HS-5 (cell line): ENCODE measurements at regions not wholly inside any gene's neighbourhood (a gene's known extent, or its start where the extent isn't known, plus 50 kb on each side); places are given as distances from the start of the nearest gene placed in this dataset.
"Not testable (repeated sequence)": the region's sequence is repeated elsewhere in the genome, so short reads cannot be mapped to it uniquely, and the experiment has no call there.

ENCODE experiments used
- DNase-seq: peaks from one replicate; pipeline ENCODE4 v3.0.0-alpha.2; 2012; ENCODE audit warnings: low read depth

- DNase-seq: no peak
Observed at GRCh38 chr13:31385540-31385939, 185.8 kb downstream of the B3GLCT start.

GRCh38 chr13:31394506-31394905 lies 194.7 kb downstream of the B3GLCT start:
- no peak for DNase-seq

GRCh38 chr13:31395090-31395489 lies 195.3 kb downstream of the B3GLCT start:
- no peak for DNase-seq

- no peak for DNase-seq
Observed at GRCh38 chr13:31399690-31400089, 199.9 kb downstream of the B3GLCT start.

- not testable (repeated sequence) for DNase-seq
Observed at GRCh38 chr13:31403711-31404110, 203.9 kb downstream of the B3GLCT start.

GRCh38 chr13:31408927-31409326 lies 209.2 kb downstream of the B3GLCT start:
- DNase-seq: no peak

- DNase-seq: no peak
Observed at GRCh38 chr13:31409678-31410356, 210.0 kb downstream of the B3GLCT start.

GRCh38 chr13:31413516-31413915 lies 213.7 kb downstream of the B3GLCT start:
- DNase-seq: no peak

- no peak for DNase-seq
Observed at GRCh38 chr13:31416066-31416465, 216.3 kb downstream of the B3GLCT start.

- DNase-seq: no peak
Observed at GRCh38 chr13:31418186-31418585, 218.4 kb downstream of the B3GLCT start.

- DNase-seq: no peak
Observed at GRCh38 chr13:31421756-31422155, 222.0 kb downstream of the B3GLCT start.

GRCh38 chr13:31424130-31424729 lies 224.5 kb downstream of the B3GLCT start:
- peak; percentile 22 for DNase-seq

GRCh38 chr13:31426395-31426794 lies 226.6 kb downstream of the B3GLCT start:
- no peak for DNase-seq

- DNase-seq: no peak
Observed at GRCh38 chr13:31427151-31428100, 227.7 kb downstream of the B3GLCT start.

- no peak for DNase-seq
Observed at GRCh38 chr13:31431722-31432137, 232.0 kb downstream of the B3GLCT start.

- DNase-seq: no peak
Observed at GRCh38 chr13:31433207-31433606, 233.4 kb downstream of the B3GLCT start.

- DNase-seq: no peak
Observed at GRCh38 chr13:31433746-31434145, 234.0 kb downstream of the B3GLCT start.

- DNase-seq: no peak
Observed at GRCh38 chr13:31434613-31435012, 234.8 kb downstream of the B3GLCT start.

- no peak for DNase-seq
Observed at GRCh38 chr13:31435536-31435935, 235.8 kb downstream of the B3GLCT start.

- no peak for DNase-seq
Observed at GRCh38 chr13:31436478-31436877, 236.7 kb downstream of the B3GLCT start.

GRCh38 chr13:31437975-31438374 lies 238.2 kb downstream of the B3GLCT start:
- no peak for DNase-seq

GRCh38 chr13:31440132-31440531 lies 240.4 kb downstream of the B3GLCT start:
- no peak for DNase-seq
